ENCODE measurements at regions not wholly inside any gene's neighbourhood (a gene's known extent, or its start where the extent isn't known, plus 50 kb on each side); places are given as distances from the start of the nearest gene placed in this dataset.

- TF ChIP-seq POLR2AphosphoS5 (IDR thresholded peaks at IDR 0.05) (no peak), POLR2A (IDR thresholded peaks at IDR 0.05) (no peak)
- DNase-seq, result no peak
- Histone ChIP-seq H3K27ac (no peak overlapping the region), H3K4me1 (no peaks in the 10 kb centered on the region), H3K9me3 (no peaks in the 10 kb centered on the region), H3K27me3 (no peaks in the 10 kb centered on the region), H3K4me3 (no peak overlapping the region), H3K36me3 (no peaks in the 10 kb centered on the region)
- in situ Hi-C loops (cut with MboI; ENCODE audit: low pct_ligation_motif_present in 1 of 4, low pct_unique_long_range_greater_than_20kb in 1 of 4, low sequenced_read_pairs in 3 of 4) (no loop called here), intact Hi-C loops (cut with DNase I; ENCODE audit: low total_unique reads) (no loop called here)
- 92 to 95% methylated on average over 4 to 8 of the region's 8 CpGs for WGBS, 2 donors (ENCODE audit: low coverage in 1 of 2)
These were observed 1060.0 kb upstream of the MIR17HG start for GRCh38 chr13:90287521-90287920.

- DNase-seq, result no peak
- intact Hi-C loops (cut with DNase I; ENCODE audit: low total_unique reads), result no loop called here
- H3K9me3 ChIP-seq, result no peaks in the 10 kb centered on the region
- in situ Hi-C loops (cut with MboI; ENCODE audit: low pct_ligation_motif_present in 1 of 4, low pct_unique_long_range_greater_than_20kb in 1 of 4, low sequenced_read_pairs in 3 of 4), result no loop called here
- H3K27ac ChIP-seq, result no peak overlapping the region
- no peaks in the 10 kb centered on the region for H3K27me3 ChIP-seq
- no peak overlapping the region for H3K4me3 ChIP-seq
- H3K4me1 ChIP-seq, result no peaks in the 10 kb centered on the region
- TF ChIP-seq EP300 (IDR thresholded peaks at IDR 0.05; ENCODE audit: low read depth) (no peak), POLR2AphosphoS5 (IDR thresholded peaks at IDR 0.05) (no peak), CTCF (IDR thresholded peaks at IDR 0.05) (no peak), POLR2A (IDR thresholded peaks at IDR 0.05) (no peak)
- H3K36me3 ChIP-seq, result no peaks in the 10 kb centered on the region
- 80 to 81% methylated on average over 6 to 7 of the region's 7 CpGs for WGBS, 2 donors (ENCODE audit: low coverage in 1 of 2)
These were observed 1053.6 kb upstream of the MIR17HG start for GRCh38 chr13:90293793-90294361.

GRCh38 chr13:90299238-90299637 is 1048.2 kb upstream of the MIR17HG start:
- Histone ChIP-seq H3K4me3 (no peak overlapping the region), H3K27me3 (no peaks in the 10 kb centered on the region), H3K36me3 (no peaks in the 10 kb centered on the region), H3K9me3 (no peaks in the 10 kb centered on the region), H3K4me1 (no peaks in the 10 kb centered on the region), H3K27ac (no peak overlapping the region)
- in situ Hi-C loops (cut with MboI; ENCODE audit: low pct_ligation_motif_present in 1 of 4, low pct_unique_long_range_greater_than_20kb in 1 of 4, low sequenced_read_pairs in 3 of 4) (no loop called here), intact Hi-C loops (cut with DNase I; ENCODE audit: low total_unique reads) (no loop called here)
- TF ChIP-seq EP300 (IDR thresholded peaks at IDR 0.05; ENCODE audit: low read depth), result no peak
- WGBS, 2 donors (ENCODE audit: low coverage in 1 of 2), result 85% methylated on average over 5 of the region's 5 CpGs; no CpG with 5 or more reads in 1 of the 2 donors
- no peak for DNase-seq

GRCh38 chr13:90300015-90300414 is 1047.5 kb upstream of the MIR17HG start:
- 86 to 92% methylated on average over 2 of the region's 2 CpGs for WGBS, 2 donors (ENCODE audit: low coverage in 1 of 2)
- TF ChIP-seq EP300 (IDR thresholded peaks at IDR 0.05; ENCODE audit: low read depth) (no peak), CTCF (IDR thresholded peaks at IDR 0.05) (no peak), POLR2AphosphoS5 (IDR thresholded peaks at IDR 0.05) (no peak), POLR2A (IDR thresholded peaks at IDR 0.05) (no peak)
- no peaks in the 10 kb centered on the region for H3K4me1 ChIP-seq
- H3K9me3 ChIP-seq, result no peaks in the 10 kb centered on the region
- H3K4me3 ChIP-seq, result no peak overlapping the region
- in situ Hi-C loops (cut with MboI; ENCODE audit: low pct_ligation_motif_present in 1 of 4, low pct_unique_long_range_greater_than_20kb in 1 of 4, low sequenced_read_pairs in 3 of 4), result no loop called here
- H3K27ac ChIP-seq, result no peak overlapping the region
- DNase-seq, result no peak
- H3K36me3 ChIP-seq, result no peaks in the 10 kb centered on the region
- no peaks in the 10 kb centered on the region for H3K27me3 ChIP-seq
- intact Hi-C loops (cut with DNase I; ENCODE audit: low total_unique reads), result no loop called here

- Histone ChIP-seq H3K4me3 (no peak overlapping the region), H3K4me1 (no peaks in the 10 kb centered on the region), H3K27me3 (no peaks in the 10 kb centered on the region), H3K27ac (no peak overlapping the region), H3K9me3 (no peaks in the 10 kb centered on the region), H3K36me3 (no peaks in the 10 kb centered on the region)
- WGBS, 2 donors (ENCODE audit: low coverage in 1 of 2), result 38 to 51% methylated on average over 1 of the region's 1 CpG
- intact Hi-C loops (cut with DNase I; ENCODE audit: low total_unique reads) (no loop called here), in situ Hi-C loops (cut with MboI; ENCODE audit: low pct_ligation_motif_present in 1 of 4, low pct_unique_long_range_greater_than_20kb in 1 of 4, low sequenced_read_pairs in 3 of 4) (no loop called here)
- TF ChIP-seq POLR2AphosphoS5 (IDR thresholded peaks at IDR 0.05) (no peak), CTCF (IDR thresholded peaks at IDR 0.05) (no peak), POLR2A (IDR thresholded peaks at IDR 0.05) (no peak), EP300 (IDR thresholded peaks at IDR 0.05; ENCODE audit: low read depth) (no peak)
- DNase-seq, result no peak
These were observed 1045.4 kb upstream of the MIR17HG start for GRCh38 chr13:90302107-90302506.
